CD8-positive, alpha-beta memory T cell (primary cell): ENCODE measurements at regions not wholly inside any gene's neighbourhood (a gene's known extent, or its start where the extent isn't known, plus 50 kb on each side); places are given as distances from the start of the nearest gene placed in this dataset.

Experiments used
- CTCF ChIA-PET: fragments of 350-600 bp; sonication (Branson Sonifier 250); formaldehyde crosslinking; loops from one replicate; lab custom pipeline; 2021; ENCODE audit warnings: antibody characterized with exemption; lab: Charles Lee
- POLR2A ChIA-PET: fragments of 350-600 bp; sonication (Branson Sonifier 250); formaldehyde crosslinking; loops from one replicate; lab custom pipeline; 2021; ENCODE audit warnings: antibody characterized with exemption; lab: Charles Lee
- DNase-seq, 5 donors: peaks; one replicate each; pipeline versions ENCODE4 v3.0.0 to v3.0.0-alpha.2; 2020 to 2022; ENCODE audit warnings: mixed read lengths in 1 of 5
- H3K27ac ChIP-seq: one replicate; pipeline ENCODE4 v1.7.0; 2013; ENCODE audit warnings: low read depth, mild to moderate bottlenecking, low read length, moderate library complexity
- H3K27me3 ChIP-seq: 2 replicates; pipeline ENCODE4 v1.7.0; 2013; ENCODE audit warnings: low read length, mild to moderate bottlenecking; ENCODE audit not compliant: insufficient read depth, poor library complexity, severe bottlenecking
- H3K36me3 ChIP-seq: 2 replicates; pipeline ENCODE4 v1.7.0; 2013; ENCODE audit warnings: mild to moderate bottlenecking, low read length, moderate library complexity; ENCODE audit not compliant: insufficient read depth
- H3K4me1 ChIP-seq: 2 replicates; pipeline ENCODE4 v1.7.0; 2013; ENCODE audit warnings: mild to moderate bottlenecking, low read length, moderate library complexity; ENCODE audit not compliant: insufficient read depth
- H3K4me3 ChIP-seq: 2 replicates; pipeline ENCODE4 v1.7.0; 2013; ENCODE audit warnings: mild to moderate bottlenecking, low read length
- H3K9me3 ChIP-seq: 2 replicates; pipeline ENCODE4 v1.7.0; 2013; ENCODE audit warnings: mild to moderate bottlenecking, low read length
- H3K27ac Mint-ChIP-seq, 8 donors: one replicate each; pipeline ENCODE4 v1.8.0; 2020 to 2021; ENCODE audit warnings: mixed read lengths in 8 of 8, mild to moderate bottlenecking in 6 of 8, inconsistent platforms in 3 of 8, moderate library complexity in 3 of 8
- H3K27me3 Mint-ChIP-seq, 2 donors: one replicate each; pipeline ENCODE4 v1.8.0; 2020 to 2021; ENCODE audit warnings: mixed read lengths in 2 of 2, mild to moderate bottlenecking in 1 of 2, moderate library complexity in 1 of 2
- H3K36me3 Mint-ChIP-seq, 3 donors: one replicate each; pipeline ENCODE4 v1.8.0; 2020 to 2021; ENCODE audit warnings: mixed read lengths in 3 of 3, inconsistent platforms in 1 of 3, mild to moderate bottlenecking in 1 of 3
- H3K4me1 Mint-ChIP-seq, 3 donors: one replicate each; pipeline ENCODE4 v1.8.0; 2020 to 2021; ENCODE audit warnings: mixed read lengths in 3 of 3, inconsistent platforms in 1 of 3, mild to moderate bottlenecking in 1 of 3
- H3K4me3 Mint-ChIP-seq, 7 donors: one replicate each; pipeline ENCODE4 v1.8.0; 2020 to 2021; ENCODE audit warnings: mixed read lengths in 7 of 7, mild to moderate bottlenecking in 6 of 7, moderate library complexity in 4 of 7, inconsistent platforms in 2 of 7
- H3K9me3 Mint-ChIP-seq, 5 donors: one replicate each; pipeline ENCODE4 v1.8.0; 2020 to 2022; ENCODE audit warnings: mixed read lengths in 5 of 5, mild to moderate bottlenecking in 3 of 5, moderate library complexity in 2 of 5, inconsistent platforms in 1 of 5

DNA sequence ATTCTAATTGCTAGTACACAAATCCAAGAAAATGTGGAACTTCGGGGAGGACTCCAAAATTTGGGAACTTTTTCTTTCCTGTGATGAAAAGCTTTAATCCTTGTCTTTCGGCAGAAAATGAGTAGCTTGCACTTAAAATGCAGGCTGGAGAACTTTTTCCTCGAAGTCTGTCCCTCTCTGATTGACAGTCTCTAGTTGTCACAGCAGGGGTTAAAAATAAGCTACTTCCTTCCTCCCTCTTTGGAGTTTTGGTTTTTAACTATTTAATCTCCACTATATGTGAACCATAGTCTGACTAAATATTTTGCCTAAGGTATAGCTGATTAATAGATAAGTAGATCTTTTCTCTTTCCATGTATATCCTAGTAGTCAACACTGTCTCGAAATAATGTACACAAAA lies 66.8 kb upstream of the MBOAT1 start:
- no peak overlapping the region for H3K27ac ChIP-seq
- H3K36me3 Mint-ChIP-seq, result peaks cover 0 to 24% (median 4%) of the 10 kb centered on the region in 3 donors
- H3K4me1 ChIP-seq, result no peaks in the 10 kb centered on the region
- H3K36me3 ChIP-seq, result no peaks in the 10 kb centered on the region
- CTCF ChIA-PET, result interaction anchor here (0.7 kb wide), 1 partner anchor 8 kb away, joined by 3 read pairs; no protein-coding TSS in a partner anchor
- no peak overlapping the region for H3K4me3 ChIP-seq
- peaks cover 6 to 23% (median 13%) of the 10 kb centered on the region in 5 donors for H3K9me3 Mint-ChIP-seq
- peaks cover 5 to 58% of the 10 kb centered on the region in 2 donors for H3K27me3 Mint-ChIP-seq
- H3K27me3 ChIP-seq, result no peaks in the 10 kb centered on the region
- no peaks in the 10 kb centered on the region for H3K4me1 Mint-ChIP-seq
- H3K9me3 ChIP-seq, result no peaks in the 10 kb centered on the region
- no peak overlapping the region for H3K4me3 Mint-ChIP-seq
- DNase-seq, result no peak
- POLR2A ChIA-PET, result no interaction called here
- no peak overlapping the region for H3K27ac Mint-ChIP-seq

DNA sequence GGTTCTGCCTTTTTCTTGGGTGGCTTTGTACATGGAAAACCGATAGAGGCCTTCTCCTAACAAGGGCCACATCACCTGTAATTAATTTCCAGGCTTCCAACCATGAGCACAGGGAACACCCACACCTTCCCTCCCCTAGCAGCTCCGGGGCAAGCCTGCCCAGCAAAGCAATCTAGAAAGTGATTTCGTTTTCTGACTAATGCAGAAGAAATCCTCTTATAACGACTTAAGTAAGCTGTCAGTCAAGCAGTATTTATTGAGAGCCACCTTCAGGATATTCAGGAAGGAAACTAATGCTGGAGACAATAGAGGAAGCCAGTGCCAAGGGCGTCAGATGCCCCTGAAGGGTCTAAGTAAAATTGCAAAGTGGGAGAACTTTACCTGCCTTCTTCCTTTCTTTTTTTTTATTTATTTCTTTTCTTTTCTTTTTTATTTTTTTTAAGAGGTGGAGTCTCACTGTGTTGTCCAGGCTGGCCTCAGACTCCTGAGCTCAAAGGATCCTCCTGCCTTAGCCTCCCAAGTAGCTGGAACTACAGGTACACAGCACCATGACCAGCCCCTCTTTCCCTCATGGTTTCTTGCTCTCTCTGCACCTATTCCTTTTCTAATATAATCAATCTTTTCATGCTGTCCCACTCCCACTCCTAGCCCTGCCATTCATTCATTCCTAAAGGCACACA lies 67.5 kb upstream of the MBOAT1 start:
- Histone ChIP-seq H3K9me3 (no peaks in the 10 kb centered on the region), H3K4me1 (no peaks in the 10 kb centered on the region), H3K36me3 (no peaks in the 10 kb centered on the region), H3K27ac (no peak overlapping the region), H3K4me3 (no peak overlapping the region), H3K27me3 (no peaks in the 10 kb centered on the region)
- peaks cover 6 to 24% (median 18%) of the 10 kb centered on the region in 5 donors for H3K9me3 Mint-ChIP-seq
- H3K36me3 Mint-ChIP-seq, result peaks cover 0 to 28% (median 3%) of the 10 kb centered on the region in 3 donors
- H3K4me3 Mint-ChIP-seq, result no peak overlapping the region
- H3K4me1 Mint-ChIP-seq, result no peaks in the 10 kb centered on the region
- no peak for DNase-seq
- ChIA-PET POLR2A (no interaction called here), CTCF (interaction anchor here (0.7 kb wide), 1 partner anchor 8 kb away, joined by 3 read pairs; no protein-coding TSS in a partner anchor)
- H3K27me3 Mint-ChIP-seq, result peaks cover 5 to 62% of the 10 kb centered on the region in 2 donors
- peak overlapping the region in 1 of 8 donors; percentile 15 for H3K27ac Mint-ChIP-seq

GRCh38 chr6:20280288-20280621 lies 68.0 kb upstream of the MBOAT1 start:
- Mint-ChIP-seq H3K9me3 (peaks cover 6 to 24% (median 18%) of the 10 kb centered on the region in 5 donors), H3K4me1 (no peaks in the 10 kb centered on the region), H3K27me3 (peaks cover 5 to 62% of the 10 kb centered on the region in 2 donors), H3K4me3 (no peak overlapping the region), H3K36me3 (peaks cover 0 to 27% (median 3%) of the 10 kb centered on the region in 3 donors), H3K27ac (no peak overlapping the region)
- Histone ChIP-seq H3K4me3 (no peak overlapping the region), H3K36me3 (no peaks in the 10 kb centered on the region), H3K9me3 (no peaks in the 10 kb centered on the region), H3K27ac (no peak overlapping the region), H3K27me3 (no peaks in the 10 kb centered on the region), H3K4me1 (no peaks in the 10 kb centered on the region)
- CTCF ChIA-PET, result no interaction called here
- POLR2A ChIA-PET, result no interaction called here
- no peak for DNase-seq

GRCh38 chr6:20284672-20285071 lies 72.4 kb upstream of the MBOAT1 start:
- H3K36me3 ChIP-seq, result no peaks in the 10 kb centered on the region
- no peaks in the 10 kb centered on the region for H3K4me1 ChIP-seq
- no peak overlapping the region for H3K4me3 ChIP-seq
- ChIA-PET CTCF (interaction anchor here (1.5 to 2.0 kb wide), 2 partner anchors 120 to 245 kb away, joined by 3 to 4 read pairs; no protein-coding TSS in a partner anchor), POLR2A (no interaction called here)
- peaks cover 4 to 24% (median 18%) of the 10 kb centered on the region in 5 donors for H3K9me3 Mint-ChIP-seq
- no peaks in the 10 kb centered on the region for H3K9me3 ChIP-seq
- peaks cover 5 to 34% of the 10 kb centered on the region in 2 donors for H3K27me3 Mint-ChIP-seq
- no peak overlapping the region for H3K27ac Mint-ChIP-seq
- no peak for DNase-seq
- no peaks in the 10 kb centered on the region for H3K27me3 ChIP-seq
- no peaks in the 10 kb centered on the region for H3K4me1 Mint-ChIP-seq
- no peak overlapping the region for H3K4me3 Mint-ChIP-seq
- H3K36me3 Mint-ChIP-seq, result peaks cover 0 to 21% (median 3%) of the 10 kb centered on the region in 3 donors
- no peak overlapping the region for H3K27ac ChIP-seq

GRCh38 chr6:20286968-20287565 lies 74.8 kb upstream of the MBOAT1 start:
- ChIA-PET POLR2A (interaction anchor here (0.7 kb wide), 1 partner anchor 244 kb away, joined by 5 read pairs; no protein-coding TSS in a partner anchor), CTCF (interaction anchor here (1.5 to 2.8 kb wide), 2 partner anchors 118 to 243 kb away, joined by 8 to 13 read pairs; no protein-coding TSS in a partner anchor)
- H3K4me3 ChIP-seq, result no peak overlapping the region
- no peaks in the 10 kb centered on the region for H3K27me3 ChIP-seq
- no peaks in the 10 kb centered on the region for H3K36me3 ChIP-seq
- H3K9me3 Mint-ChIP-seq, result peaks cover 0 to 17% (median 12%) of the 10 kb centered on the region in 5 donors
- peaks cover 5% of the 10 kb centered on the region for H3K4me1 ChIP-seq
- peaks cover 10 to 11% (median 11%) of the 10 kb centered on the region in 3 donors for H3K4me1 Mint-ChIP-seq
- H3K9me3 ChIP-seq, result no peaks in the 10 kb centered on the region
- peaks cover 3 to 18% of the 10 kb centered on the region in 2 donors for H3K27me3 Mint-ChIP-seq
- no peak overlapping the region for H3K27ac Mint-ChIP-seq
- H3K4me3 Mint-ChIP-seq, result no peak overlapping the region
- no peak for DNase-seq
- H3K36me3 Mint-ChIP-seq, result peaks cover 0 to 14% (median under 1%) of the 10 kb centered on the region in 3 donors
- H3K27ac ChIP-seq, result no peak overlapping the region

DNA sequence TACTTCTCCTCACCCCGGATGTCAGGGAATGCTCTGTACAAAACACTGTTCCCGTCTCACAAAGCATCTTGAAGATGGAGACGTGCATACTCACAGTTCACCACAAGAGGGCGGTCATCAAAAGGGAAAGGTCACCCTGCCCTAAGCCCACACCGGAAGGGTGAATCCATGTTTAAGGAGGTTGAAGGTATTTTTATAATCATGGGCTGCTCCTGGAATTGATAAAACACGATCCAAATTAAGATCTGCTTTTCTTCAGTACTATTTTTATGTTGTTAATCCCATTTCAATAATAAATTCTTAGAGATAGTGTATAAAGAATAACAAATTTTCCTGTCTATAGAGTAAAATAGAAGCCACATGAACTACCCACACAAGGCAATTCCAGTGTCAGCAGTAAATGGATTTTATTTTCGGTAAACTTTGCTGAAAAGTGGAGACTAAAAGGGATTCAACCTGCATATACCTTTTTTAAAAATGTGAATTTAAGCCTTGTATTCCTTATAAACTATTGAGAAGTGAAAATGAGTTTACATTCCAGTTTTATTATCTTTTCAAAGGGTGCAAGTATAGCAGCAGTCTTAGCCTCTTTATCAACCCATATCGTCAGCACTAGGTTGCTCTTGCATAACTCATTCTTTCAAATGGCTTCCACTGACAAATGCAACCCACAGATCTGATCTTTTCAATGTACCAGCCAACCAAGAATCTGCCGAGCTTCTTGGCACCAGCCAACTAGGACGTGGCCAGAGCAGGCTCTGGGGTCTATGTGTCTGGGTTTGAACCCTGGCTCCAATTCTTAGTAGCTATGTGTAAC lies 79.7 kb upstream of the MBOAT1 start:
- Mint-ChIP-seq H3K27me3 (no peaks in the 10 kb centered on the region), H3K9me3 (no peaks in the 10 kb centered on the region), H3K4me3 (peak overlapping the region in 6 of 7 donors; percentile 29 to 79 (median 58)), H3K4me1 (peaks cover 28 to 38% (median 35%) of the 10 kb centered on the region in 3 donors), H3K36me3 (no peaks in the 10 kb centered on the region), H3K27ac (peak overlapping the region in 5 of 8 donors; percentile 8 to 71 (median 44))
- H3K27ac ChIP-seq, result no peak overlapping the region
- no peak overlapping the region for H3K4me3 ChIP-seq
- no peaks in the 10 kb centered on the region for H3K36me3 ChIP-seq
- peaks cover 18% of the 10 kb centered on the region for H3K4me1 ChIP-seq
- no peaks in the 10 kb centered on the region for H3K27me3 ChIP-seq
- peak; percentile 56 to 79 (median 59) for DNase-seq
- H3K9me3 ChIP-seq, result no peaks in the 10 kb centered on the region
- POLR2A ChIA-PET, result interaction anchor here (0.8 to 1.3 kb wide), 2 partner anchors 28 to 113 kb away, joined by 3 to 5 read pairs; no protein-coding TSS in a partner anchor
- CTCF ChIA-PET, result interaction anchor here (0.6 to 3.6 kb wide), 7 partner anchors 107 to 239 kb away, joined by 3 to 30 read pairs (median 5); no protein-coding TSS in a partner anchor

GRCh38 chr6:20292905-20293304 lies 80.6 kb upstream of the MBOAT1 start:
- H3K36me3 Mint-ChIP-seq, result no peaks in the 10 kb centered on the region

More at GRCh38 chr6:20292905-20293304, 80.6 kb upstream of the MBOAT1 start:
- Mint-ChIP-seq H3K27ac (peak overlapping the region in 1 of 8 donors; percentile 6), H3K4me3 (no peak overlapping the region), H3K4me1 (peaks cover 28 to 38% (median 35%) of the 10 kb centered on the region in 3 donors), H3K27me3 (no peaks in the 10 kb centered on the region), H3K9me3 (no peaks in the 10 kb centered on the region)
- Histone ChIP-seq H3K27ac (no peak overlapping the region), H3K4me3 (no peak overlapping the region), H3K9me3 (no peaks in the 10 kb centered on the region), H3K27me3 (no peaks in the 10 kb centered on the region), H3K36me3 (no peaks in the 10 kb centered on the region), H3K4me1 (peaks cover 18% of the 10 kb centered on the region)
- POLR2A ChIA-PET, result interaction anchor here (0.8 to 1.3 kb wide), 2 partner anchors 27 to 112 kb away, joined by 3 to 5 read pairs; no protein-coding TSS in a partner anchor
- DNase-seq, result no peak
- CTCF ChIA-PET, result interaction anchor here (0.6 to 1.6 kb wide), 5 partner anchors 106 to 237 kb away, joined by 3 to 15 read pairs (median 4); no protein-coding TSS in a partner anchor
